DMS153 treated with DMSO at 0.1 percent for 48 hours (cell line): ENCODE measurements at regions not wholly inside any gene's neighbourhood (a gene's known extent, or its start where the extent isn't known, plus 50 kb on each side); places are given as distances from the start of the nearest gene placed in this dataset.

ENCODE experiments used
- DNase-seq: peaks from one replicate; lab custom pipeline; 2025; ENCODE audit not compliant: unreplicated experiment; lab: John Stamatoyannopoulos, UW

DNA sequence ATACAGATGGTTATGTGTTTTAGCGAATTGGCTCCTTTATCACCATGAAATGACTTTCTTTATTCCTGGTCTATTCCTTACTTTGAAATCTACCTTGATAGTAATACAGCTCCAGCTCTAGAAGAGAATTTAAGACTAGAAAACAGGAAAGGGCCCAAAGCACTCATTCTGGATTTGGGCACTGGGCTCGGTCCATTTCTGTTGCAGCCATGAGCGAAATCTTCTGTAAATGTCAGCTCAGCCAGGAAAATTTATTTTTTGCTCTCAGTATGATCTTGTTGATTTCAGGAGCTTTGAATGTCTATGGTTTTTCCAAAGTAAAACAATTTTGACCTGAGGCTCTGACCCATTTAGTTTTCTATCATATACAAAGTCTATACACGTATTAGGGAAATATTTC, 104.1 kb downstream of the DIRAS2 start:
- no peak for DNase-seq

DNA sequence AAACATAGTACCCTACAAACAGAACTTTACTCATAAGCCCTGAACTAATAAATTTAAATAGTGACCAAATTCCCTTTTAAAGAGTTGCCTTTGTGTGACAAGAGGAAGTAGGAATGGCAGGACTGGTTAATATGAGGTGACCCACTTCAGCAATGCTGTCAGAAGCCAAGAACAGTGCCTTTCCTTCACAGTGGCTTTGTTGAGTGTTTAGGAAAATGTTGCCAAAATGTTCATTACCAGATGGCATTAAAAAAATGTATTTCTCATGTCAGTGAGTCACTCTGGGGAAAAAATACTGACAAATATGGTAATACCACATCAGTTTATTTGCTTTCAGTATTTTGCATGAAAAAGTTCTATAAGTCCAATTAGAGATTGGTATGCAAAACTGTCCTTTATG, 103.3 kb downstream of the DIRAS2 start:
- DNase-seq, result no peak

DNA sequence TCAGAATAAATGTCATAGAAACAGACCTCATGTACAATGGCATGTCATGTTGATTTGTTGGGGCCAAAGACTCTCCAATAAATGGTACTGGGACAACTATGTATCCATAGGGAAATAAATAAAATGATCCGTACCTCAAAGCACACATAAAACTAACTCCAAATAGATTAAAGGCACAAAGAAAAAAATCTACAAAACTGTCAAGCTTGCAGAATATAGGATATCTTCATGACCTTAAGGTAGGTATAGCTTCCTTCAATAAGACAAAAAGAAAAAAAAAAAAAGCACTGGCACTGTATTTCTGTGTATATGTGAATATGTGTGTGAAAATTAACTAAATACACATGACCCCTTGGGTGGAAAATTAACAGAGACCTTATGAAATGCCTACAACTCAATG, 101.9 kb downstream of the DIRAS2 start:
- DNase-seq, result no peak

DNA sequence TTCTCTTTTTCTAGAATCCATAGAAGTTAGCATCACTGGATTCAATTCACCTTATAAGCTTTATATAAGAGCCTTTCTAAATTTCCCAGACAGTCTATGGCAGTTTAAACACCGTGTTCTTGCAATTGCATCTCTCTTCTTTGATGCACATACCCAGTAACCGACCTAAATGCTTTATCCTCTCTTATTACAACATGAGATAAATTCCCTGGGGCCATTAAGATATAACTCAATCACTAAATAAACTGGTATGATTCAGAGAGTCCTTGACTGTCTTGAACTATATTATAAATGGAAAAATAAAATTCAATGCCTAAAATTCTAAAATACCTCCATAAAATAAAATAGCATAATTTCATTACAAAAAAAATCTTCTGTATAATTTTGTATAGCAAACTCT, 98.1 kb downstream of the DIRAS2 start:
- DNase-seq, result no peak

- DNase-seq, result peak; percentile 66
These were observed 96.4 kb downstream of the DIRAS2 start for GRCh38 chr9:90546200-90546599.

DNA sequence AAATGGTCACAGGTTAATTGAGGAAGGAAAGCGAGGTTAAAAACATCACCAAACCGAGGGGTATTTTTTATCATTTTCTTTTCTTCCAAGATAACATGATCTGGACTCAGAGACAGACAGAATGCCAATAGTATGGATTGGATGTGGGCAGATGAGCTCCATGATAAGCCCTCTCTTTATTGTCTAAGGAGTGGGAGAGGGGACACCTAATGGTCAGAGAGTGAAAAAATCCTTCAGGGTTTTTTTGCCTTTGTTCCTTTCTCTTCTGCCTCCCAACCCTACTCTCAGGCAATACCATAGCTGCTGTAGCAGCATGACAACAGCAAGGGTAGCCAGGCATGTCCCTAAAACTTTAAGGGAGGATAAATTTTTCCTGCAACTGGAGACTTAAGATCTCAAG, 94.7 kb downstream of the DIRAS2 start:
- DNase-seq, result no peak

GRCh38 chr9:90552317-90552716, 90.3 kb downstream of the DIRAS2 start:
- no peak for DNase-seq

- no peak for DNase-seq
These were observed 87.1 kb downstream of the DIRAS2 start for GRCh38 chr9:90555351-90556057.

GRCh38 chr9:90556897-90557675, 85.5 kb downstream of the DIRAS2 start:
- peak; percentile 15 for DNase-seq

DNA sequence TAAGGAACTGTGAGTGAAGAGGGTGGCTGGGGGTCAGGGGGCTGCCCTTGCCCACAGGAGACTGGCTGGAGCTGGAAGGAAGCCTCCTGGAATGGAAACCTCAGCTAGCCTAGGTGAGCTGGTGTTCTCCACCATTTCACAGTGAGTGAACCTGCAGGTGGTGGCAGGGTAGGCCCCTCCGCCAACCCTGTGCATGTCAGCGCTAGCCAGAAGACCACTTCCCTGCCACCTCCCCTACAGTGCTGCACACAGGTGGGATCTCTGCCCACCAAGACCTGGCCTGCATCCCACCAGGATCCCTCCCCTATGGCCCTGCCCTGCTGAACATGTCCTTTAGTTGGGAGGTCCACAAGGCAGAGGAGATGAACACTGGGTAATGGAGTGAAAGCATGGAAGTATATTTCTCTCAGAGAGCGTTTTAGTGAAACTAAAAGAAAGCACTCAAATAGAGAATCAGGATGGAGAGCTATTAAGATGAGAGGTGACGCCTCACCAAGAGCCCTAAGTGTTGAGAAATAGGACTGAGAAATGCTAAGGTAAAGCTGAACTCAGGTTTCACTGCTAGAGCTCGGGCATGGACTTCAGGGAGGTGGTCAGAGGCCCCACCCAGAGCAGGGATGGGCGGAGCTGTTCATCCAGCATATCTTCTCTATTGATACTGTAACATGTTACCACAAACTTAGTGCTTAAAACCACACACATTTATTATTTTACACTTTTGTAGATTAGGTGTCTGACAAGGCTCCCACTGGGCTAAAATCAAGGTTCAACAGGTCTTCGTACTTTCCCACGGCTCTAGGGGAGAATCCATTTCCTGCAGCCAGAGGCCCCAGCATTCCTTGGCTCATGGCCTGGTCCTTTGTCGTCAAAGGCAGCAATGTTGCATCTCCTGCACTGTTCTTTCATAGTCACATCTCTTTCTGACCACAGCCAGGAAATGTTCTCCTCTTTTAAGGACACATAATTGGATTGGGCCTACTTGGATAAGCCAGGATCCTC, 83.2 kb downstream of the DIRAS2 start:
- no peak for DNase-seq
